ENCODE measurements at regions not wholly inside any gene's neighbourhood (a gene's known extent, or its start where the extent isn't known, plus 50 kb on each side); places are given as distances from the start of the nearest gene placed in this dataset.

GRCh38 chr12:90393089-90393488 is 561.9 kb downstream of the CCER1 start:
- no peak for DNase-seq

DNA sequence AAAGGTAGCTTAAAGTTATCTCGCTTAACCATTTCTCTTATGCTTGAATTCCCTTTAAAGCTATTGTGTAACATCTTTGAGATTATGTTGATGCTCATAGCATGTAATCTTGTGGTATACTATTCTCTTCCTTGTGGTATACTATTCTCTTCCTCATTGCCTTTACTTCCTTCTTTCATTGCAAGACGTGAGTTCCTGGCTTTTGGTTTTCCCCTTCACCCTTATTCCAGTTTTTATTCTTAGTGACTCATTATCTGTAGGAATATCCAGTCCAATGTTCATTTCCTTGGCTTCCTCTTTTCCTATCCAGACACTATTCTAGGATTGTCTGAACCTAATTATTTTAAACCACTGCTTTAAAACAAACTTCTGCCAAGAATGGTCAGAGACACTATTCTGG is 564.0 kb downstream of the CCER1 start:
- no peak for DNase-seq

DNA sequence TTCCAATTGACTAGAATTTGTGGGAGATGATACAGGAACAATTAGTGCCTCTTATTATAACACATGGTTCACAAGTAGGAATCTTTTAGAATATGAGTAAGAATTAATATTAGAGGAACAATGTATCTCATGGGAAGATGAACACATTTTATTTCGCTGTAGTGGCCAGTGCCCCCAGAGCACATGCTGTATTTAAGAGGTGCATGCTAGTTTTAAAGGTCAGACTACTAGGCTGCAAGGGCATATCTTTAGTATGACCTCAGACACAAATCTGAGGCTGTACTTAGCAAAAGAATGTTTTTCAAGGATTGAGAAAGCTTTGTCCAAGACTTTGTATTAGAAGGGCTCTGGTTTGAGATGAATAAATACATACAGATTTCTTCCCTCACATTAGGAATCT is 586.9 kb downstream of the CCER1 start:
- no peak for DNase-seq

DNA sequence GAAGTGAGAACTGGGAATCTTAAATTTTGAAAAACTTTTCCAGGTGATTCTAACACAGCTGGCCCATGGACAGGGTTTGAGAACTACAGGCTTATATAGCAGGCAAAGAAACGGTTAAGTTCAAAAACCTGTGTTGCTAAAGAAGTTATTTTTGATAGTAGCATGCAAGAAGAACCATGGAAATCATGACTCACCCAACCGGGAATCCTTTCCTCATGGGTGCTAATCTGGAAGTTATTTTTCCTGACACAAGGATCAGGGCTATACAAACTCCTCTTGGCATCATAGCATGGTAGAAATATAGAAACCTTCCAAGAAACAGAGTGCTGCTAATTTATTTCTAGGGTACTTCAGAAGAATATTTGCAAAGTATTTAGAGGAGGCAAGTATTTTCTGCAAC is 588.7 kb downstream of the CCER1 start:
- no peak for DNase-seq

GRCh38 chr12:90360300-90360699 is 594.7 kb downstream of the CCER1 start:
- no peak for DNase-seq

DNA sequence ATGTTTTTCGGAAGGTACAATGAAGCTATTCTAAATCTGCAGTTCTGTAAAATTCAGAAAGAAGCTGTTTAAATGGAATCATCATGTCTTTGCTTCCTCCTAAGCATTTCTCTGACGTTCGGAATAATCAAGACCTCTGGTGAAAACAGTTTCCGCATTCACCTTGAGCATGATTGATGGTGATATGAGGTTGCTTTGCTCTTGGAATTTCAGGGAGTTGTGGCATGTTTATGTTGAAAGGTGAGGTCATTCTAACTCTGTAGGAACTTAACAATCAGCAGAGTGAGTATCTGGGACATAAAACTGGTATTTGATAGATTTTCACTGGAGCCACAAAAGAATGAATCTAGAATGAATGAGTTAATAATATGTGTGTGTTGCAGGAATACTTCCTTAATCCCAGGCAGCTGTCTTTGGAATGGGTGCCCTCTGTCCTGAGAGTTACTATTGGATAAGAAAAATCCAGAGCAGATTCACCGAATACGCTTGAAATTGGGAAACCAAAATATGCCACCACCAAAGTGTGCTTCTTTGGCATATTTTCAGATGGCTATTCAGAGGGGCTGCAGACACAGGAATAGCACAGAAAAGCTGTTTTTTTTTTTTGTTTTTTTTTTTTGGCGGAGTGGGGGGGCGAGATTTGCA is 599.1 kb downstream of the CCER1 start:
- DNase-seq: peak; percentile 20

DNA sequence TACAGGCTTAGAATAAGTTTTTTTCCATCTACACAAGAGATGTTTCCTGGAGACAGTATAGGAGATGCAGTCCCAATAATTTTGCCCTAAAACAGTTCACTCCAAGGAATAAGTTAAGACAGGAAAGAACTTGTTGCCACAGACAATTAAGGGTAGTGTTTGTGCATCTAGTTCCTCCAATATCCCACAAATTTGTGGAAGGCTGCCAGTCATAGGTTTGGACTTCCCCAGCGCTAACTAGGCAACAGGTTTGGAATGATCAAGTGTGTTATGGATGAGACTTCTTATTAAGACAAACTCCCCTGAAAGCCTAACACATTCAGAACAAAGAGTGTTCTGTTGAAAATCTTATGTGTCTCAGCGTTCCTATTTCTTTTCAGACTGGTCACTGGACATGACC is 611.0 kb downstream of the CCER1 start:
- DNase-seq: no peak

DNA sequence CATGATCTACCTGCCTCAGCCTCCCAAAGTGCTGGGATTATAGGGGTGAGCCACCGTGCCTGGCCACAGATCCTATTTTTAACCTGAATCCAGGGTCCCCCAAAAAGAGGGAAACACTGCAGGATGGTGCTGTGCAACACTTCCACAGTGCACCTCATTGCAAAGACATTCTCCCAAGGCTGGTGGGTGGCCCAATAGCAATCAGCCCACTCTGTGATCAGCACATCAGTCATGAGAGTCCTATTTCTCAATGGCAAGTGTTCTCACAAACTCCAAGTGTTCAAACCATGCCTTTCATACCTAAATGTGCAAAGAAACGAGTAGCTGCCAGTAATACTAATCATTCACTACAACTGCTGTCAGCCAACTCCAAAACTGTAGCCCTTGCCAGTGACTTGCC is 612.9 kb downstream of the CCER1 start:
- DNase-seq: no peak

- no peak for DNase-seq
These were observed 615.1 kb downstream of the CCER1 start for GRCh38 chr12:90339837-90340236.

GRCh38 chr12:90338365-90338764 is 616.6 kb downstream of the CCER1 start:
- DNase-seq: no peak

- no peak for DNase-seq
These were observed 618.0 kb downstream of the CCER1 start for GRCh38 chr12:90337018-90337417.

- no peak for DNase-seq
These were observed 619.4 kb downstream of the CCER1 start for GRCh38 chr12:90335566-90335965.

- DNase-seq: no peak
These were observed 621.0 kb downstream of the CCER1 start for GRCh38 chr12:90333939-90334338.

- no peak for DNase-seq
These were observed 621.6 kb downstream of the CCER1 start for GRCh38 chr12:90333424-90333823.

DNA sequence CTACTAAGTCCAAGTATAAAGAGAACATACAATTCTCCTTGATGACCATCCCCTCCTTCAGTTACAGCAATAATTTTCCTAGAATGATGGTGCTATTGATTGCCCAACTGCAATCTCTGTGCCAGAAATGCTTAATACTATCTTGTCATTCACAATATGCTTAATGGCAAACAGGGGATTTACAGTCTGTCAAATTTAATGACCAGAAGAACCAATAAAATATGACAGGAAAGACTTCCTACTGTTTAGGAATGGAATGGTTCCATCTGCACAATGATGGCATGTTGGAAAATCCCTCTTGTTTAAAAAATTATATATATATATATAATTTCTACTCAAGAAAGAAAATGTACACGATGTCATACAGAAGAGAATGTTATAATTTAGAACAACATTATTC is 623.2 kb downstream of the CCER1 start:
- DNase-seq: no peak

GRCh38 chr12:90331262-90331661 is 622.6 kb upstream of the ATP2B1 start:
- DNase-seq: no peak

- no peak for DNase-seq
These were observed 619.4 kb upstream of the ATP2B1 start for GRCh38 chr12:90327793-90328743.

GRCh38 chr12:90323217-90323616 is 614.6 kb upstream of the ATP2B1 start:
- no peak for DNase-seq

DNA sequence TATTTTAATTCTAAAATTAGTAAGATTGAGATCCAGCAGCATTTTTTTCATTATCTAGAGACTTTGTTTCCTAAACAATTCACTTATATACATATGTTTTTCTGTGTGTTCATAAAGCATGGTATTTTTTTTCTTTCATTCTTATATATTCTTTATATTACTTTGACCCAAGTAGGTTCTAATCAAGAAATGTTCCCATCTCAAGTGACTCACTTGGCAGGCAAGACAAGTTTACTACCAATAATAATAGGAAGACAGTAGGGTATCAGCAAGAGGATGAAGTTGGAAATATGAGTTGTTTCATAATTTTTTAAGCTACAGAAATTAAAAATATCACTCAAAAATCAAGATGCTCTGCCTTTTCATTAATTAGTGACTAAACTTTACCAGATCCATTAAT is 613.4 kb upstream of the ATP2B1 start:
- DNase-seq: no peak

DNA sequence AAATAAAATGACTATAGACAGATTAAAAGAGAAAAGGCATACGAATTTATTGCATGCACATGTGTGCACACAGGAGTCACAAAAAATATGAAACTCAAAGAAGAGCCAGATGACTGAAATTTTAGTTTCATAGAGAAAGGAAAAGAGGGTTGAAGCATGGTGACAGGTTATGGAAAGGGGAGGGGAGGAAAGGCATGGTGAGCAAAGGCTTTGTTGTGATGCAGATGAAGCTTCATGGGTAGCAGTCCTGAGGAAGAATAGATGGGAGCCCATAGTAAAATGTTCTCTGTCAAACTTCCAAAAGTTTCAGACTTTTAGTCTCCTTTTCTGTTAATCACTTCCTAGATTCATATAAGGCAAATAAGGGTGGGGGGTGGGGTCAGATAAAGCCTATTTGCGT is 612.7 kb upstream of the ATP2B1 start:
- DNase-seq: no peak

DNA sequence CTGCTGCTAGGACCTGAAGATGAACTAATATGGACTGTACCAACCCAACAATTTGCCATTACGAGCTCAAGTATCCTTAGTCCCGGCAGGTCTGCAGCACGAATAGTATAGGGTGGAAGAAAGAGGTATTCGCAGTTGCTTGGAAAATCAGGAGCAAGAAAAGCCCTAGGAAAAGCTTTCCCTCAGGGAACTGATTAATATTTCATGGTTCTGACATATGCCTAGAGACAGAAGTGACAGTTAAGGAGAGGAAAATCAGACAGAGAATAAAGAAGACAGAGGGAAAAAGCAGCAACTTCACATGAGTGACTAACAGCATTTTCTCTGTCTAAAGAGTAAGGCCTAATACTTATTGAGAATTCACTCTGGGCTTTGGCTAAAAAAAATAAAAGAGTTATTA is 602.9 kb upstream of the ATP2B1 start:
- DNase-seq: no peak

- no peak for DNase-seq
These were observed 596.7 kb upstream of the ATP2B1 start for GRCh38 chr12:90305379-90305778.

DNA sequence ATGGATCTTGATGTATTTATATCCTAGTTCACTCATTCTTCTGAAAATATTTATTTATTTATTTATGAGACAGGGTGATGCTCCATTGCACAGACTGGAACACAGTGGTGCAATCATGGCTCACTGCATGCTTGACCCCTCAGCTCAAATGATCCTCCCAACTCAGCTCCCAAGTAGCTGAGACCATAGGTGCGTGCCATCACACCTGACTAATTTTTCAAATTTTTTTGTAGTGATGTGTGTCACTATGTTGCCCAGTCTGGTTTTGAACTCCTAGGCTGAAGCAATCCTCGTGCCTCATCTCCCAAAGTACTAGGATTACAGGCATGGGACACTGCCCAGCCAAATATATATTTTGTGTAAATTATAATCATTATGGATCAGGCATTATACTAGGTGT is 595.6 kb upstream of the ATP2B1 start:
- DNase-seq: no peak

- no peak for DNase-seq
These were observed 595.1 kb upstream of the ATP2B1 start for GRCh38 chr12:90303771-90304170.
